HG03196 (cell line): ENCODE measurements at regions not wholly inside any gene's neighbourhood (a gene's known extent, or its start where the extent isn't known, plus 50 kb on each side); places are given as distances from the start of the nearest gene placed in this dataset.
"Not testable (repeated sequence)": the region's sequence is repeated elsewhere in the genome, so short reads cannot be mapped to it uniquely, and the experiment has no call there.

Experiments used
- ATAC-seq: cut with Tn5 transposase; IDR thresholded peaks from one replicate; pipeline ENCODE4 v1.9.1; 2021; ENCODE audit not compliant: unreplicated experiment

GRCh38 chr6:72457738-72458137 is 164.1 kb upstream of the KCNQ5 start:
- ATAC-seq = no peak

GRCh38 chr6:72458521-72458920 is 163.3 kb upstream of the KCNQ5 start:
- no peak for ATAC-seq

GRCh38 chr6:72461144-72461543 is 160.7 kb upstream of the KCNQ5 start:
- no peak for ATAC-seq

DNA sequence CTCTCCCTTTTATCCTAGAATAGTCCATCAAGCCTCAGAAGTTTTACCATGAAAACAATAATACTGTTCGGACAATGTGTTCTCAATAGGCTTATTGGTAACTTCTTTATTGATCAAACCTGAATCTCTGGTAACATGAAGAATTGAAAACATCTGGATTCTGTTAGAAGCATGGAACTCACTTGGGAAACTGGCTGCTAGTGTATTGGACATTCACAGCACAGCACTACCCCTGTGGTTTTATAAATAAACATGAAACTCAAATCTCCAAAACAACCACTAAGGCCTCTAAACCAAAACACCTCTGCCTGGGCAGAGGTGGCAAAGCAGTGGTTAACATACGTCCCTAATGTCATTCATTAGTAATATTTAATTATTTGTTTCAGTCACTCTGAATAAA is 157.6 kb upstream of the KCNQ5 start:
- no peak for ATAC-seq

GRCh38 chr6:72464791-72465691 is 156.8 kb upstream of the KCNQ5 start:
- ATAC-seq = no peak

GRCh38 chr6:72466471-72466870 is 155.4 kb upstream of the KCNQ5 start:
- no peak for ATAC-seq

- no peak for ATAC-seq
Observed at GRCh38 chr6:72466971-72467566, 154.8 kb upstream of the KCNQ5 start.

- ATAC-seq = not testable (repeated sequence)
Observed at GRCh38 chr6:72469406-72469983, 152.4 kb upstream of the KCNQ5 start.

- no peak for ATAC-seq
Observed at GRCh38 chr6:72476051-72476450, 145.8 kb upstream of the KCNQ5 start.

DNA sequence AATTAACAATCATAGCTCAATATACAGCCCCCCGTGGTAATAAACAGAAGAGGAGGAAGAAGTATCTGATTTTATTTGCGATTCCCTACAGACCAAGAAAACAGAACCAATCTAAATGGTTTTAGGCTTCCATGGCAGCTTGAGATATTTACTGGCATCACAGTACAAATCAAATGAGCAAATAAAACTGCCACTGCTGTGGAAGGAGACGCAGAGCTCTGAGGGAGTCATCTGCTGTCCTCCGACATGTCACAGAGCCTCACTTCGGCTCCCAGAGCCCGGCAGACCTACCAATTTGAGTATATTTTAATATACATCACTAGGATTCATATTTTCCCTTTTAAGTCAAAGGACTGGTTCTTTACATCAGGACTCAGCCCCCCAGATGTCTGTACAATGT is 145.2 kb upstream of the KCNQ5 start:
- ATAC-seq = no peak

GRCh38 chr6:72495441-72495840 is 126.4 kb upstream of the KCNQ5 start:
- ATAC-seq = no peak

DNA sequence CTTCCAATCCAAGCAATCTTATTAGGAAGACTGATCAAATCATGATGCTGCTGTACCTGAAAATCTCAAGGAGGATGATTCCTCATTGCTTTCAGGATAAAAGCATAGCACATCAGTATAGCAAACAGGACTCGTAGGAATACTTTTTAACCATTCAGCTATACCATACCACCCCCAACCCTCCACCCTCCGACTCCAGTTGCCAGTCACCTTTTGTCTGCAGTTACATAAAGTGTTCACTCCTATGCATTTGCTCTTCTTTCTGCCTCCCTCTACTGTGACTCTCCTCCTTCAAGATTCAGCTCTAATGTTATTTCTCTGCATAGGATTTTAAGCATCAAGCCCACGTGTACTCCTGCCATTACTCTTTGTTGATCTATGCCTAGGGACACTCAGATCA is 124.7 kb upstream of the KCNQ5 start:
- no peak for ATAC-seq

DNA sequence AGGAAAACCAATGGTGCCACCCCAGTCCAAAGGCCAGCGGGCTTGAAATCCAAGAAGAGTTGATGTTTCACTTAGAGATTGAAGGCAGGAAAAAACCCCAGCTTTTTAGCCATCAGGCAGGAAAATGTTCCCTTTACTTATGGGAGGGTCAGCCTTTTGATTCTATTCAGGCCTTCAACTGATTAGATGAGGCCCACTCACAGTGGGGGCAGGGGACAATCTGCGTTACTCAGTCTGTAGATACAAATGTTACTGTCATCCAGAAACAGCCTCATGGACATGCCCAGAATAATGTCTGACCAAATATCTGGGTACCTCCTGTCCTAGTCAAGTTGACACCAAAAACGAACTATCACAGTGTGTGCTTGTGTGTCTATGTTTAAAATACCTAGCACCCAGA is 121.2 kb upstream of the KCNQ5 start:
- no peak for ATAC-seq

DNA sequence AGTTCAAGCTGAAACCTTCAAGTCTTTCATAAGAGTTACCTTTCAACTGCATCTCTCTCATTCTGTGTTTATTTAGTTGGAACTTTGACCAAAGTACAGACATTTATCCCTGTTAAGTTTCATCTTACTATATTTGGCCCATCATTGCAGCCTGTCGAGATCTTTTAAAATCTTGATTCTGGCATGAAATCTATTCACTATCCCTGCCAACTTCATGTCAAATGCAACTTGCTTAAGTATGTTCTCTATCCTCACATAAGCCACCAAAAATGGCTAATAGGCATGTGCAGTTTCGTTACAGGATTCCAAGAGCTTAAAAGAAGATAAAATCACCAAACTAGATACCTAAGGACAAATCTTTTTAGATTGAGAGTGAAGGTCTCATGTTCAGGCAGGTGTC is 117.5 kb upstream of the KCNQ5 start:
- ATAC-seq = no peak

DNA sequence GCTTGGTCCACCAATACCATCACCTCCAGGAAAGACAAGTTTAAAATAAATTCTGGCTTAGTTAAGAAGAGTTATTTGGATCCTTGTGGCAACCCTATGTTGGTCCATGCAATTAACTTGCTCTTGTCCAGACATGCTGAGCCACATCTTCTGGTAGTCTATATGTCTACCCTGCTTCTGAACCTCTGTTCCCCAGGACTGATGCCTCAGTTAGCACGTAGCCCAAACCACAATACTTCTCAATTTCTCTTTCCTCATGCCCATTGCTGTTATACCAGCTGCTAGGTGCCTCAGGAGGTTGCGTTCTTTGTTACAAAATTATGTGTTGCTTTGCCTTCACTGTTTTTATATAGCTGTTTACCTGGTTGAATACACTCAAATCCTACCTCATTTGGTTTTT is 116.4 kb upstream of the KCNQ5 start:
- no peak for ATAC-seq

DNA sequence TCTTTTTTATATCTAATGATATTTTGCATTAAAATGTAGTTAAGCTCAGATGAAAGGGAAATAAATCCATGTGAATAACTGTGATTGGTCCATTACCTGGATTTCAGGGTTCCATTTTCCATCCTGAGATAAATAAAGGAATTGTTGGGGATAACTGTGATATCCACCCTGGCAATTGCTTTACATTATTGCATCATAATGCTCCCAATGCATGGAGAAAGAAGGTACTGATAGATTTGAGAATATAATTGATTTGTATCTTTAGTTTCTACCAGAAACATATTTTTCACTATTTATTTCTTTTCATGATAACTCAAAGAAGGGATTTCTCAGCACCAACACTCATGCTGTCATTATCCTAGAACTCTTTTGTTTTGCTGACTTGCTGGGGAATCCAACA is 102.0 kb upstream of the KCNQ5 start:
- ATAC-seq = no peak

DNA sequence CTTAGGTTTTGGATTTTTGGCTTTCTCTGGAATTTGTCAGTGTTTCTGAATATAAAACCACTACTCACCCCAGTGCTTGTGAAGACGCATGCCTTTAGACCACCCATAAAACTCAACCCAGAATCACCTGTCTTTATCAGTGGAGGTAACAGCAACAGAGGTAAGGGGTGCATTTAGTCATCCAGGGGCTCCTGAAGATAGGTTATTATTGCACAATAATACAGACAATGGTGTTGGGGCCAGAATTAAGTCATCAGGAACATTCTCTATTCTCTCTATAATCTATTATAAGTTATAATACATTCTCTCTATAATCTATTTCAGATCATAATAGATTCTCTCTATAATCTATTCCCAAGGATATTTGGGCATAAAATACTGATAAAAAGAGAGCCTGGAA is 100.2 kb upstream of the KCNQ5 start:
- no peak for ATAC-seq

GRCh38 chr6:72522735-72523141 is 99.1 kb upstream of the KCNQ5 start:
- ATAC-seq = no peak

GRCh38 chr6:72524011-72524645 is 97.7 kb upstream of the KCNQ5 start:
- ATAC-seq = peak; percentile 62

DNA sequence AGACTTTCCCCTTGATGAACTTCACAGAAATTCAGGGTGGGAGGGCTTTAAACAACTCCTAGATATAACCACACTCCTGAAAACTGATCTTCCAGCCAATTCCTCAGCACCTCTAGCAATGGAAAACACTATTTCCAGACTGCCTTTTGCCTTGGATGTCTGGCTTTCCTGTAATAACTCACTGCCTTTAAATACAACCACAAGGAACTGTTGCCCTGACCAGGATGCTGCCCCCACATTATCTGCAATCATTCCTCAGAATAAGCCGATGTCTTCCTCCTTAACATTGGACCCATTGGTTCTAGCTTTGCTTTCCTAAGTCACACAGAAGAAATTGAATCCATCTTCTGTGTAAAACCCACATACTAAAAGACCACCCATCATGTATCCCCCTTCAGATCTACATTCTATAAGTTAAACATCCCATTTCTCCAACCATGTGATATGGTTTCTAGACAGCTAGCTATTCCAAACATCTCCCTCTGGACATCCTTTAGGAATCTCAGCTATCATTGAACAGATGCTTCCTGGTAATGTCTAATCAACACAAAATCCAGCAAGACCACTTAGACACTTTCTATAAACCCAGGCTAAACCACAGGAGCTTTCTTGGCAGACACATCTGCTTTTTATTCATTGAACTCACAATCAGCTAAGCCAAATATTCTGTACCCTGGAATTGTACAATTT is 95.9 kb upstream of the KCNQ5 start:
- ATAC-seq = no peak

GRCh38 chr6:72530152-72530551 is 91.7 kb upstream of the KCNQ5 start:
- ATAC-seq = no peak
